GM12875 (cell line): ENCODE measurements at regions not wholly inside any gene's neighbourhood (a gene's known extent, or its start where the extent isn't known, plus 50 kb on each side); places are given as distances from the start of the nearest gene placed in this dataset.

ENCODE experiments used
- H3K4me3 ChIP-seq: one replicate; pipeline ENCODE4 v1.5.1; 2011; ENCODE audit warnings: low read depth, low read length, control low read depth
- TF ChIP-seq, protein P1 (sequence below): IDR thresholded peaks from 2 replicates; pipeline ENCODE4 v1.5.1; 2011; ENCODE audit warnings: low read depth, mild to moderate bottlenecking, control low read depth, inconsistent platforms, low read length, moderate library complexity, borderline replicate concordance; ENCODE audit not compliant: insufficient read depth

DNA sequence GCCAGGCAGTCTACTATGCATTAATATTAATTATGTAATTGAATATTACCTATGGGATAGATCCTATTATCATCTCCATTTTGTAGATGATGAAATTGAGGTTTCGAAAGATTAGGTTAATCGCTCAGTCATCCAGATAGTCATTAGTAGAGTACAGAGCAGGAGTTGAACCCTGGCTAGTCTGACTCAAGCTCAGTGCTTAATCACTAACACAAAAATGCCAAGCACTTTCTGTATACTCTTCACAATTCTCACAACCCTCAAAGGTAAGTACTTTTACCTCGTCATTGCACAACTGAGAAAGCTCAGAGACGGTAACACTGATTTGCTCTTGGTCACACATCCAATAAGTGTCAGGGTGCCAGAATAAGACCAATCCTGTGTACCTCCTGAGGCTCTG, 280.2 kb upstream of the PLXNA2 start:
- no peak overlapping the region for H3K4me3 ChIP-seq
- TF ChIP-seq, protein P1, sequence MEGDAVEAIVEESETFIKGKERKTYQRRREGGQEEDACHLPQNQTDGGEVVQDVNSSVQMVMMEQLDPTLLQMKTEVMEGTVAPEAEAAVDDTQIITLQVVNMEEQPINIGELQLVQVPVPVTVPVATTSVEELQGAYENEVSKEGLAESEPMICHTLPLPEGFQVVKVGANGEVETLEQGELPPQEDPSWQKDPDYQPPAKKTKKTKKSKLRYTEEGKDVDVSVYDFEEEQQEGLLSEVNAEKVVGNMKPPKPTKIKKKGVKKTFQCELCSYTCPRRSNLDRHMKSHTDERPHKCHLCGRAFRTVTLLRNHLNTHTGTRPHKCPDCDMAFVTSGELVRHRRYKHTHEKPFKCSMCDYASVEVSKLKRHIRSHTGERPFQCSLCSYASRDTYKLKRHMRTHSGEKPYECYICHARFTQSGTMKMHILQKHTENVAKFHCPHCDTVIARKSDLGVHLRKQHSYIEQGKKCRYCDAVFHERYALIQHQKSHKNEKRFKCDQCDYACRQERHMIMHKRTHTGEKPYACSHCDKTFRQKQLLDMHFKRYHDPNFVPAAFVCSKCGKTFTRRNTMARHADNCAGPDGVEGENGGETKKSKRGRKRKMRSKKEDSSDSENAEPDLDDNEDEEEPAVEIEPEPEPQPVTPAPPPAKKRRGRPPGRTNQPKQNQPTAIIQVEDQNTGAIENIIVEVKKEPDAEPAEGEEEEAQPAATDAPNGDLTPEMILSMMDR, result no peak

DNA sequence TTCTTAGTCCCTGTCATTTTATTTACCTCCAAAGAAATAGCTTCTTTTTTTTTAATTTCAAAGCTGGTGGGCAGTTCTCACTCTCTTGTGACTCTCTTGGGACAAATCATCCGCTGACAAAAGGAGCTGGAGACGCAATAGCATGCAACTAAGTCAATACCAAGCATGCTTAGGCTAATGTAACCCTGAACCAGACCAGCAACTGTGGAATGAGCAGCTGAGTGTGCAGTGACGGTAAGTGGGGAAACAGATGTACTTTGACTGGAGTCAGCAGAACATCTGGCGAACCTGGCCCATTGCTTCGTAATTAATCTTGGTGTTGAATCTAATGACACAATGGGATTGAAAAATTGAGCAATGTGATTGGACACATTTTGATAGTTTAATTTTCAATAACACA, 280.7 kb upstream of the PLXNA2 start:
- TF ChIP-seq, protein P1, result no peak
- no peak overlapping the region for H3K4me3 ChIP-seq

DNA sequence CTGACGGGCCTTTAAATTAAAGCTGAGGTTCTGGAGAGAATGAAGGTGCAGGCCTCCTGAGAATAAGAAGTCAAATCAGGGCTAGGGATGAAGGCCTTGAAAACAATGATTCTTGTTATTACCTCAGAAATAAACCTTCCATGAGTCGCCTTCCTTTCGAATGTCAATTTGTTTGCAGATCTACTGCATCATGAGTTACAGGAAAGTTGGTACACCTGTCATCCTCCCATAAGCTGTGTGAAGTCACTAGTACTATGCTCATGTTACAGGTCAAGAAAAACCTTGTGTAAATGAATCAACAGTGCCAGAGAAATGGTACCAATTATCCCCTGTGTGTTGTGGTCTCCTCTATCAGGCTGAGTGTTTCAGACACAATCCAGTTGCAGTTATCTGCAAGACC, 281.2 kb upstream of the PLXNA2 start:
- TF ChIP-seq, protein P1, result no peak
- no peak overlapping the region for H3K4me3 ChIP-seq

DNA sequence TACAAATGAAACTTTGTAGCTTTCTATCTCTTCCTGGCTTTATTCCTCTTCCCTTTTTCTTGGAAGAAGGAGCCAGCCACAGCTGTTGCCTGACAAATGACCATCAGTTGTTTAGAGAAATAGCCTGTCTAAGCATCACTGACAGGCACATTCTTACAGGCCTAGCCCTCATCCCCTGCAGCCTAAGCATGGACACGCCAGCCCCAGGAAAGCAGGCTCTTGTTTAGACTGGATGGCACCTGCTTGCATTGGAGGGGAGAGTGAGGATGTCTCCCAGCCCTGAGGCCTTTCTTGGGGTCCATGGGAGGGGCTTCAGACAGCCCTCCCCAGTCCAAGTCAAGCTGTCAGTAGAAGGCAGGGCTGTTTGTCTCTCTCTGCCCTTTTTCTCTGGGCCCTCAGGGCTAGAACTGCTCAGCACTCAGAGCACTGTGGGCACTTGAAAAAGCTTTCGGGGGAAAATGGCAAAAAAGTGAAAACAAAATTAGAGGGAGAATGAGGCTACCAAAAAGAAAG, 282.5 kb upstream of the PLXNA2 start:
- TF ChIP-seq, protein P1, result no peak
- H3K4me3 ChIP-seq, result no peak overlapping the region

GRCh38 chr1:208527156-208527555, 283.0 kb upstream of the PLXNA2 start:
- TF ChIP-seq, protein P1, result no peak
- H3K4me3 ChIP-seq, result no peak overlapping the region

DNA sequence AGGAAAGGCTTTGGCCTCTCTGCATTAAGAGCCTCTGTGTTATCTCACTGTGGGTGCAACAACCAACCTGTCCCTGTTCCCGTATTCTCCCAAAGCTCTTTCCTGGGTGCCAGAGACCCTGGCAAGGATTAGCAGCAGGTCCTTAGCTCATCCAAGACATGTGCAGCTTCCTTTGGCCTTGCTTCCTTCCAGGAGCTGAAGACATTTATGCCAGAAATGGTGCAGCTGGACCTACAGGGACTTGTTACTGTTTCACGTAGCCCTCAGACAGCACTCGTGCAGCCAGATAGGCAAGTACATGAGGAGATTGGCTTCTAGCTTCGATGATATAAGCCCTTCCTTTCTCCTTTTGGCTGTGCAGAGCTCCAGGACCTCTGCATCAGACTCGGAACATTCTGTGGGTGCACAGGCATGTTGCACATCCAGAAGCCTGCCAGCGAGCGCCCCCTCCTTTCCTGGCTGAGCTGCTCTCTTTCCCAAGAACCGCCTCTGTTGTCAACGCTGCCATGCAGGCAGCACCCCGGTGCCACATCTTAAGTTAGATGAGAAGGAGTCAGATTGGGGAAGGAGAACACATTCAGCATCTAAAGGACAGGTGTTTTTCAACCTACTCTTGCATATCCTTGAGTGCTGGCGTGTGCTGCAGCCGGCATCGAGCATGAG, 284.5 kb upstream of the PLXNA2 start:
- TF ChIP-seq, protein P1, result no peak
- H3K4me3 ChIP-seq, result no peak overlapping the region

DNA sequence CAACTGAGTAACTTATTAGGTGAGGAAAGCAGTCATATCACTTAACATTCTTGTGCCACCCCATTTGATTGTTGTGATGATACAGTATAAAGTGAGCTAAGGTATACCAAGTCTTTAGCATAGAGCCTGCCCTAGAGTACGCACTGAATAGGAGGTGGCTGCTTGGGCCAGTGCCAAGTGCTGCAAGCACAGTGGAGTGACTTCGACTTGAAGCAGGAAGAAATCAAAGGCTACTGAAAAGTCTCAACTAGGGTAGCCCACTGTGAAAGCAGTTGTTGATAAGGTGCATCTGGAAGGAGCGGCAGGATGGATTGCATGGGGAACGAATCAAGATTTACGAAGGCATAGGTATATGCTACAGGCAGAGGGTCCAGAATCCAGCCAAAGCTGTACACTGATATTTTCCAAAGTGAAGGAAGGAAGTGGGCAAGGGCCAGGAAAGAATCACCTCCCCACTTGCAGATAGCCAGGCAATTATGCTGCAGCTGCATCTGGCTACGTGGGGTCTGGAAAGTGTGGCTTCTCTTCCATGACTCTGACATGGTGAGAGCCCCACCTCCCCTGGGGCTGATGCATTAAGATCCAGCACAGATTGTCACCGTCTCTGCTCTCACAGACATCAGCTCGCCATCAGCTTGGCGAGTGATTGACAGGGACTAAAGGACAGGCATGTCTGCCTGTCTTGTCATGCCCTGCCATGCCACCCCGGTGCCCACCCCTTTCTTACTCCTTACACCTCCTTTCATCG, 287.0 kb upstream of the PLXNA2 start:
- TF ChIP-seq, protein P1, result no peak
- H3K4me3 ChIP-seq, result no peak overlapping the region
